SIG-M5 (cell line): ENCODE measurements at regions not wholly inside any gene's neighbourhood (a gene's known extent, or its start where the extent isn't known, plus 50 kb on each side); places are given as distances from the start of the nearest gene placed in this dataset.
"Not testable (repeated sequence)": the region's sequence is repeated elsewhere in the genome, so short reads cannot be mapped to it uniquely, and the experiment has no call there.

Experiments
- DNase-seq: peaks from one replicate; lab custom pipeline; 2025; lab: John Stamatoyannopoulos, UW

DNA sequence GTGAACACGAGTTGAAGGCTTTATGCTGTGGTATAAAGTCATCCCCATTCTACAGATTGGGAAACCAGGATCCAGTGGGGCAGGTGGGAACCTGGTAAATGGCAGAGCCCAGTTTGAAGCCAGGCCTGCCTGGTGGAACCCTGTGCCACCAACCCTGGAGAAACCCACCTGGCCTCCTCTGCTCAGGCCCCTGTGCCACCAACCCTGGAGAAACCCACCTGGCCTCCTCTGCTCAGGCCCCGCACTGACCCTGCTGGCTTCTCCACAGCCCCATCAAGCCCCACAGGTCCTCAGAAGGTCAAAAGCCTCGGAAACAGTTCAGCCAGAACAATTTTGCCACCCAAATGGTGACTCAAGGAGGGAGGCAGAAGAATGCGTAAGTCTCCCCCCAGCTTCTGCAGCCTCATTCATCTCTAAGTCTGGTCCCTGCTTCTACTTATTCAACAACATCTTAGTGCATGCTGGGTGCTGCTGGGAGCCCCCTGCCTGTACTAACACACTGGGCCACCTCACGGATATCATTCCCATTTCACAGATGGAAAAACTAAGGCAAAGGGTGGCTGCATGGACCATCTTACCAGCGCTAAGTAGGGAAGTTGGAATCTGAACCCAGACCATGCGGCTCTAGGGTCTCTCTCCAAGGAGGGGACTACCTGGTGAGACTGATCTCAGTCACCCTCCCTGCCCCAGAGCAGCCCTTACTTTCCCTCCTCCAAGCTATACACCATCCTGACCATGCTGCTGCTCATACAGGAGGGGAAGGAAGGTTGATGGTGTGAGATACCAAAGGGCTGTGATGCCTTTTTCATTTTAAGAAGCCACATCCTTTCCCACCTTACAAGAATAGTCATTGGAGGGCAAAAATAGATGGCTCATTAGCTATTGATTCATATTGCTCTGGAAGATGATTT lies 93.7 kb upstream of the ID2 start:
- DNase-seq: no peak

DNA sequence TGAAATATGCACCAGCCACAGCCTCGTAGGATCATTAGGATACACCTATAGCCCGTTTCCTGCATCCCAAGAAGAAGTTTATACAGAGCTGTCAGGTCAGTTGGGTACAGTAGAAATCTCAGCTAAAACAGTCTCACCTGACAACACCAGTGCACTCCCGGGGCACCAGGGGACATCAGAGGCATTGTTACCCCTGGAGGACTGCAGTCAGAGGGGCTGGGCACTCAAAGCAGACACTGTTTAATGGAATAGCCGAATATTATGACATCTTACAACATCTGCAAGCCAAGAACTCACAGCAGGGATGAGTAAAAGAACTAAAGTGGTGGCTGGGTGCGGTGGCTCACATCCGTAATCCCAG lies 93.0 kb upstream of the ID2 start:
- DNase-seq: no peak

DNA sequence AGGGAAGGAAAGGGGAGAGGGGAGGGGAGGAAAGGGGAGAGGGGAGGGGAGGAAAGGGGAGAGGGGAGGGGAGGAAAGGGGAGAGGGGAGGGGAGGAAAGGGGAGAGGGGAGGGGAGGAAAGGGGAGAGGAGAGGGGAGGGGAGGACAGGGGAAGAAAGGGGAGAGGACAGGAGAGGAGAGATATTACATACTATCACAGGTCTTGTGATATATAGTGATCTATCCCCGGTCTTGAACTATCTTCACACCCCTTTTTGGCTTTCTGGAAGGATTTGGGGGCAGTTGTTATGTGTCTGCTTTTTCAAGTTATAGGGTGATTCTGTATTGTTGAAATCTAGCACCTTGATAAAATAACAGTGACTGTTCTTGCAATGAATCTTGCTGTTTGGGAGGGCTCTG lies 92.1 kb upstream of the ID2 start:
- DNase-seq: no peak

DNA sequence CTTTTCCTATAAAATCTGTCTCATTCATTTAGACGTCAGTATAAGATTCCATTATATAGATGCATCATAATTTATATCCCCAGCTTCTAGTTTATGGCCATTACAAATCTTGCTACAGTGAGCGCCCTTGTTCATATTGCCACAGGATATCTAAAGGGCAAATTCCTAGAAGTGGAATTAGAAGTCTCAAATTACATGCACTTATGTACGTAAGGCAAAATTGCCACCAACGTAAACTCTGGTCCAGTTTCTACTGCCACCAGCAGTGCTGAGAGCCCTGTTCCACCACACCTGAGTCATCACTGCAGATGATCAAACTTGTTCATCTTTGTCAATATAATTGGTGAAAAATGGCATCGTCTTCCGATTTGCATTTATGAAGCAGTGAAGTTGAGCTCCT lies 90.9 kb upstream of the ID2 start:
- DNase-seq: no peak

DNA sequence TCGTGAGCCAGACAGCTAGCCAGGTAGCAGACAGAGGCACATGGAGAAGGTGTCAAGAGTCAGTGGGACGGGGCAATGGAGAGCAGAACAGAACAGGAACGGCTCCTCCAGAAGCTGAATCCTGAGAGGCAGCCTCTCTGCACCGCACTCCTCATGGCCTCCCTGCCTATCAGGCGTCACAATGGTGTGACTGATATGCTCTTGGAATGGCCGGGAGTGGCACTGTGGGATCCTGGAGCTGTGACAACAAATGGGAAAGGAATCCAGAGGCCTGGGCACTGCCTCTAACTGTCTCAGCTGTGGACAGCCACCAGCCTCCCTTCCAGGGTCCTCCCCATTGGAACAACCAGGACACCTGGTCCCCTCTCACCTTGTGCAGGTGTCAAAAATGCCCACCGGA lies 89.1 kb upstream of the ID2 start:
- no peak for DNase-seq

DNA sequence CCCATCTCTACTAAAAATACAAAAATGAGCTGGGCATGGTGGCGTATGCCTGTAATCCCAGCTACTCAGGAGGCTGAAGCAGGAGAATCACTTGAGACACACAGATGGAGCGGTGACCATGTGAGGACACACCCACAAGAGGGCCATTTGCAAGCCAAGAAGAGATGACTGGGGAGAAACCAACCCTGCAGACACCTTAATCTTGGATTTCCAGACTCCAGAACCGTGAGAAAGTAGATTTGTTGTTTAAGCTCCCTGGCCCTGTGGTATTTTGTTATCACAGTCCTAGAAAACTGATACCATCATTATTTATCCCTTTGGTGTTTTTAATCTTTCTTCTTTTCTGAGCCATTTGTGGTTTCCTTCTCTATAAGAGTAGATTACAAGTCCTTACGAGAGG lies 88.6 kb upstream of the ID2 start:
- no peak for DNase-seq

DNA sequence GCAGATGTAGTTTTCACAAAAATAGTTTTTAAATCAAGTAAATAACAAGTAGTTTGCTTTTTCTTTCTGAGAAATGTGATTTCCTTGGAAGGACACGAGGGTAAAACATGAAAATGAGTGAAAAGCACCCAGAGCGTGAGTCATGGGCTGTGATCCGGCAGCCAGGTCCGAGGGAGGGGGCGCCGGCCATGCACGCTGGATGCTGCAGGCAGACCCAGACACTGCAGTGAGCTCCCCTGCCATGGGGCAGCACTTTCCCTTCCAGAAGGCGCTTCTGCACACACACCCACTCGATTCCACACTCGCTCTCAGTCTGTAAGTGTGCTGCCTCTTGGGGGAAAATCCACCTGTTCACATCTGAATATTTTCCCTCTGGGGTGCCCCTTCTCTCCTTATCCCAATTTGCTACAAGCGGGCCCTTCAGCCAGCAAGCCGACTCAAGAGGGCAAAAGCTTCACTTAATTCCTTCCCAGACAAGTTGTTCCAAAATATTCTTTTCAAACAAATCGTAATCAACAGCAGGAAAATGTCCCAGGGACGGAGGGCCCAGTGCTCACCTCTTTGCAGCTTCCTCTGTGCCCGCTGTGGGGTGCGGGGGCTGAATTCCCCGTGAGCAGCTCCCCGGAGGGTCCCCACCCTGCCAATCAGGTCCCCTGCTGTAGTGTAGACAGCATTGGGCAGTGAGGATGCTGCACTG lies 87.0 kb upstream of the ID2 start:
- DNase-seq: no peak

DNA sequence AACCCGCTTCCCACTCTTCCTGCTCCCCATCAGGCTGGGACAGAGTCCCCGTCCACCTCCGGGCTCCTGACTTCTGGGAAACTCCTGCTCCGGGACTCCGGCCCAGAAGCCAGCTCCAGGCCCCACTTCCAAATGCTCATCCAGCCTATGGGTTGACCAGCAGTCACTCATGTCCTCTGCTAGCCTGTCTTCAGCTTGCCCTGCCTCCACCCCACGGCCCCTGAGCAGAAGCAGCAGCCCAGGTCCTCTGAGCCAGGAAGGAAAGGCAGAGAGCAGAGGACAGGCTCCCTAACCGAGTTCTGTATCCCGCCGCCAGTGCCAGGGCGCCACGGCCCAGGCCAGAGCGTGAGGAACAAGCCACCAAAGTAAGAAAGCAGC lies 86.4 kb upstream of the ID2 start:
- no peak for DNase-seq

DNA sequence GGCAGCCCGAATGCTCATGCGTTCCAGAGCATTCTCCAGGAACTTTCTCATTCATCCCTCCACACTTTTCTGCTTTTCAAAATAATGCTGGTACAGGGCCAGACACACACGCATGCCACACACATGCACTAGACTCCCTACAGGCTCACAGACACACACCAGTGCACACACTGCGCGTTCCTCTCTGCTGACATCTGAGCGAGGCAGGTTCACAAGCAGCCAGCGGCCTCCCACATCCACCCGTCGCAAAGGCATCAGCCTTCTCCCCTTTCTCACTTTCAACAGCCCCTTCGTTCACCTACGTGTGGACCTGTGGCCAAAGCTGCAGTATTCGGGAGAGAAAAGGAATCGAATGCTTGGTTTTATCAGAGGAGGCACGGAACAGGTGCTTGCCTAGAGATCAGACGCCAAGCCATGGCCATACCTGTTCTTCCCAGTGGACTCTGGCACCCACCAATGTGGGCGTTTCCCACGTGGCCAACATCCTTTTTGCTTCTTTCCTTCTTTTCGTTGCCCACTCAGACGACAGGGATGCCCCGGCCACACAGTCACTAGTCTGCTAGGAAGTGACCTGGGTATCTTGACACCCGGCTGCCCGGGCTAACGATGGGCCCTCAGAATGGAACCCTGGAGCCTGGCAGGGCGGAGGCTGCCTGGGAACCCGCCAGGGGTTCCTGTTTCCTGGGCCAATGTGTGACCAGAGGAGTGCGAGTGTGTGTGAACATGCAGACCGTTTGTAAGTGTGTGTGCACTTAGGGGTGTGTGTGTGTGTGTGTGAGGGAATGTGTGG lies 85.8 kb upstream of the ID2 start:
- DNase-seq: no peak

DNA sequence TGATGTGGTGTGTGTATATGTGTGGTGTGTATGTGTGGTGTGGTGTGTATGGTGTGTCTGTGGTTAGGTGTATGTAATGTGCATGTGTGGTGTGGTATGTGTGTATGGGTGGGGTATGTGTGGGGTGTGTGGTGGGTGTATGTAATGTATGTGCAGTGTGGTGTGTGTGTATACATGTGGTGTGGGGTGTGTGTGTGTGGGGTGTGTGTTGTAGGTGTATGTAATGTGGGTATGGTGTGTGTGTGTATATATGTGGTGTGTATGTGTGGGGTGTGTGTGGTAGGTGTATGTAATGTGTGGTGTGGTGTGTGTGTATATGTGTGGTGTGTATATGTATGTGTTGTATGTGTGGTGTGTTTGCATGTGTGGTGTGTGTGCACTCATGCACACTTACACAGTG lies 84.8 kb upstream of the ID2 start:
- DNase-seq: no peak

DNA sequence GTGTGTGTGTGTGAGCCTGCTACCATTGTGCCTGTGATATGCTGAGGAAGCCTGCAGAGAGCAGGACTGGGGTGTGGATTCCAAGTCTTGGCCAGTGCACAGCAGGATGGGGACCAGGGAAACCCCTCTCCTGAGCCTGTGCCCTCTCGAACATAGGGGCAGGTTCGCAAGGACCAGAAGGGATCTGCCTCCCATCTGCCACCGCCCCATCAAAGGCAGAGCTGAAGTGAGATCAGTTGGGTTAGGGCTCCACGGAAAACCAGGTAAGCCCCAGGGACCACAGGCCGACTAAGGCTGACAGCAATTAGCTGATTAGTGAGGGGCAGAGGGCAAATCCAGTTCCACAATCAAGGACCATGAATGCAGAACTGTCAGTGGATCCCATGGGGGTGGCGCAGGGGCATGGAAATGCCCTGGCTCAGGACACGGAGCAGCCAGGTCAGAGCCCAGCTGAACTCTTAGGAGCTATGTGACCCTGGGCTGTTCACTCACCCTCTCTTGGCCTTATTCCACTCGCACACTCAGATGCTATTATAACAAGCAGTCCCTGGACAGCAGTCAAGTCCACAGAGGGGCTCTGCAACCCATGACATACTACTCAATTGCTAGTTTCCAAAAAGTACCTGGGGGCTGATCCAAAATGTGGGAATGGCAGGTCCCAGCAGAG lies 84.2 kb upstream of the ID2 start:
- DNase-seq: no peak

DNA sequence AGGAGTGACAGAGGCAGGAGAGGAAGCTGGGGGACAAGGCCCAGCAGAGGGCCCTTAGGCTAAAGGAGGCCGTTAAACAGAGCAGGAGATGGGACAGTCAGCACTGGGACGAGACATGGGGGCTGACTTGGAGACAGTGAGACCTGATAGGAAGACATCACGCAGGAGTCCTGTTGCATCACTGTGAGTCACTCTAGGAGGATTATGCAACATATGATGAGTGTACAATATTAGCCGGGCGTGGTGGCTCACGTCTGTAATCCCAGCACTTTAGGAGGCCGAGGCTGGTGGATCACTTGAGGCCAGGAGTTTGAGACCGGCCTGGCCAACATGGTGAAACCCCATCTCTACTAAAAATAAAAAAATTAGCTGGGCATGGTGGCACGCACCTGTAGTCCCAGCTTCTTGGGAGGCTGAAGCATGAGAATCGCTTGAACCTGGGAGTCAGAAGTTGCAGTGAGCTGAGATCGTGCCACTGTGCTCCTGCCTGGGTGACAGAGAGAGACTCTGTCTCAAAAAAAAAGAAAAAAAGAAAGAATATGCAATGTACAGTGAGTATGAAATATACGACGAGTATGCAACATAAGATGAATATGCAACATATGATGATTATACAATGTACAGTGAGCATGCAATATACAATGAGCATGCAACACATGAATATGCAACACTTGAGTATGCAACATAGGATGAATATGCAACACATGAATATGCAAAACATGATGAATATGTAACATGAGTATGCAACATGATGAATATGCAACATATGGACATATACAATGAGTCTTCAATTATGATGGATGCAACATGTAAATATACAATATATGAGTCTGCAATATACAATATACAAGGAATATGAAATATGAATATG lies 83.3 kb upstream of the ID2 start:
- DNase-seq: peak; percentile 88

DNA sequence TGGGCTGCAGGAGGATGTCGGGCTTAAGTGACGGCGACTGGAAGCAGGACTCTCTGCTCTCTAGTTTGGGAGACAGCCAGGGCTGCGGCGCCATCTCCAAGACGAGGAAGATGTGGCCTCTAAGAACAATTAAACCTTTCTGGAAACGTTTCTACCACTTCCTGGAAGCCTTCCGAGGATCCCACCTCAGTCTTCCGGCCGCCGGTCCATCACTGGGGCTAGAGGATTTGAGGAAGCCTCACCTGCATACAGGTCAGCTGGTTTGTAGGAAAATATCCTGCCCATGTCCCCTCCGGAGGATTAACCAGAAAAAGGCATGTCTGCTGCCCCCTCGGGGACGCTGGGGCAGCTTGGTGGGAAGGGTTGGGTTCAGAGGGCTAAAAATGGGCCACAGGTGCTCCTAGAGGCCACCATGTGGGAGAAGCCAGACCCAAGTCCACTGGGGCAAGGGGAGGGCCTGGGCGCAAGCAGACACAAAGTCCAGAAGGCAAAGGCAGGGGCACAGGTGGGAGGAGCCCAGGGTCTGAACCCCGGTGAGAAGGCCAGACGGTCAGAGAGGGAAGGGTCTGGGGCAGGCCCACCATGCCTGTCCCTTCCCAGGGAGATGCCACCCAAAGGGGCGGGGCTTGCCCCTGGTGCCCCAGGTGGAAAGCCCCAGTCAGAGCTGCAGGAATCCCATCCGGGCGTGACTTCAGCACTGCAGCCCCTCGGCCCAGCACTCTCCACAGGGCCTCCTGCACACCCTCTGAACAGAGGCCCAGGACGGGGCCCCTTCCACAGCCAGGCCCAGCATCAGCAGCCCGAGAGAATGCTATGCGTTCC lies 82.2 kb upstream of the ID2 start:
- no peak for DNase-seq

DNA sequence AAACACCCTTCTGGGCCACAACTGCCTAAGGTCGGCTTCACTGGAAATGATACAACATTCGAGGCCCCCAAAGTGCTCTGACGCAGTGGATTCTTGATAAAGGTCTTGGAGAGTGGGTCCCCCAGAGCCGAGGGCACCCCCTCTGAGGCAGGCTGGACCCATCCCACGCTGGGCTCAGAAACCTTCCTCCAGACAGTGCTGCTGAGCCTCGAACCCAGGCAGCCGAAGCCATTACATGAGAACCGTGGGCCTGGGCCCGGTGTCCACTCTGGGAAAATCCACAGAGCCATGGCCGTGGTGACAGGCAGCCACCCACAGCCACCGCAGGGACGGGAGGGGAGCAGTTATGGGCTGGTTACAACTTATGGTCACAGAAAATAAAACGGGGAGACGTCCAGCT lies 81.4 kb upstream of the ID2 start:
- DNase-seq: no peak

DNA sequence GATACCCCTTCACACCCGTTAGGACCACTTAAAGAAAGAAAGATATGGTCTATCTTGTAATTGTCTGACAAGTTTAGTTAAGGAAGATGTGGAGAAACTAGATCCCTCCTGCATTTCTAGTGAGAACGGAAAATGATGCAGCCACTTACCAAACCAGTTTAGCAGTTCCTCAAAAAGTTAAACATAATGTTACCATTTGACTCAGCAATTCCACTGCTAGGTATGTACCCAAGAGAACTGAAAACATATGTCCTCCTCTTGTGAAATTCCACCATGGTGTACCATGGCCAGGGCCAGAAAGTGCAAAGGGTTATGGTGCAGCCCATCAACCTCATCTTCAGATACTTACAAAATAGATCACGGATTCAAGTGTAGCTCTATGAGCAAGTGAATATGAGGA lies 79.0 kb upstream of the ID2 start:
- no peak for DNase-seq

DNA sequence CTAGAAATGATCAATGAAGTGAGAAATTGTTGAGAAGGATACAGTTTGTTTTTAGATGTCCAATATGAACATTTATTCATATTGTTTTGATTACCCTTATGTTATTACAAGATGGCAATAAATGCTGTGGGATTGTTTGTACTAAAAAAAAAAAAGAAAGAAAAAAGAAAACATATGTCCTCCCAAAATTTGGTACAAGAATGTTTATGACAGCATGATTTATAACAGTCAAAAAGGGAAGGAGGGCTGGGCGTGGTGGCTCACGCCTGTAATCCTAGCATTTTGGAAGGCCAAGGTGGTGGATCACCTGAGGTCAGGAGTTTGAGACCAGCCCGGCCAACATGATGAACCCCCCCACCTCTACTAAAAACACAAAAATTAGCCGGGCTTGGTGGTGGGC lies 78.5 kb upstream of the ID2 start:
- not testable (repeated sequence) for DNase-seq

DNA sequence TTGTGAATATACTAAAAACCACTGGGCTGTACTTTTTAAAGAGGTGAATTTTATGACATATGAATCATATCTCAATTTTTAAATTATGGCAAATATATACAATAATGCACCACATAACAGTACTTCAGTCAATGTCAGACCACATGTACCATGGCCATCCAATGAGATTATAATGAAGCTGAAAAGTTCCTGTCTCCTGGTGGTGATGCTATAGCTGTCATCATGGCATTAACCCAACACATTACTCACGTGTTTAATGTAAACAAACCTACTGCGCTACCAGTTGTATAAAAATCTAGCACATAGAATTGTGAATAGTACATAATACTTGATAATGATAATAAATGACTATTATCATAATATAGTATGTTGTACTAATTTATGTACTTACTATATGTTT lies 77.6 kb upstream of the ID2 start:
- no peak for DNase-seq

DNA sequence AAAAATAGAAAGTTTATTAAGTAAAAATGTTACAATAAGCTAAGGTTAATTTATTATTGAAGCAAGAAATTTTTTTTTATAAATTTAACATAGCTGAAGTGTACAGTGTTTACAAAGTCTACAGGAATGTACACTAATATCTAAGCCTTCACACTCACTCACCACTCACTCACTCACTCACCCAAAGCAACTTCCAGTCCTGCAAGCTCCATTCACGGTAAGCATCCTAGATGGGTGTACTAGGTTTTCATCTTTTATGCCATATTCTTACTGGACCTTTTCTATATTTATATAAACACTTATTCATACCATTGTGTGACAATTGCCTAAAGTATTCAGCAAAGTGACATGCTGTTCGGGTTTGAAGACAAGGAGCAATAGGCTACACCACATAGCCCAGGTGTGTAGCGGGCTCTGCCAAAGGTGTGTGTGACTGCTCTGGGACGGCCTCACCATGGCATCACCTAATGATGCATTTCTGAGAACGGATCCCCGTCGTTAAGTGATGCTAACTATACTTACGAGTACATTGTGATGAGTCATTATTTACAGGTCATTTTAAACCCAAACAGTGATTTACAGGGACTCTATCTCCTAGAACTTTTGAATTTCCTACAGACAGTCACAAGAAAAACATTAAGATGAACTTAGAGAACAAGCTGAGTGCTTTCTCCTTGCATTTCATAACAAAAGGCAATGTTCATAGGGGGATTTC lies 76.3 kb upstream of the ID2 start:
- DNase-seq: no peak

DNA sequence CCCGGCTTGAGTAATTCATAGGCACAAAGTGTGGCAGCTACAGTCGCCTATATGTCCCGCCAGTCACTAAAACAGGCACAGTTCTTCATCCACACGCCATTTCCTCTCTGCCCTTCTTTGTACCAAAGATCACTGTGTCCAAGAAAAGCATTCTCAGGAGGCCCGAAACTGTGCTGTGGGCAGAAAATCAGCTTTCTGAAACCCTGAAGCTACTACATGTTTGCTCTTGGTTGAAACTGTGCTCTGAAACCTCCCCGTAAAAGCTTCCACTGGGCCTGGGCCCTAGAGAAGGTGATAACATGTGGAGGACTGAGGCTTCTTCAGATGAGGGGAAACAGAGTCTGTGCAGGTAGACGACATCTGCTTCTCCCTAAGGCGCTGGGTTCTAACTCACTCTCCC lies 75.6 kb upstream of the ID2 start:
- no peak for DNase-seq
